WTC11 (cell line): ENCODE measurements at regions not wholly inside any gene's neighbourhood (a gene's known extent, or its start where the extent isn't known, plus 50 kb on each side); places are given as distances from the start of the nearest gene placed in this dataset.

Experiments
- CBFB ChIP-seq: sonication (generic); formaldehyde crosslinking; IDR thresholded peaks from 2 replicates; pipeline ENCODE4 v1.8.1; 2022; ENCODE audit warnings: mild to moderate bottlenecking, low read depth, missing genetic modification reagents
- FOXP1 ChIP-seq: sonication (generic); formaldehyde crosslinking; IDR thresholded peaks from 2 replicates; pipeline ENCODE4 v1.8.0; 2022; ENCODE audit warnings: missing genetic modification reagents, mild to moderate bottlenecking, moderate library complexity, borderline replicate concordance
- JUN ChIP-seq: sonication (generic); formaldehyde crosslinking; IDR thresholded peaks from 2 replicates; pipeline ENCODE4 v1.8.0; 2023; ENCODE audit warnings: mild to moderate bottlenecking, missing genetic modification reagents
- TEAD4 ChIP-seq: sonication (generic); formaldehyde crosslinking; IDR thresholded peaks from 2 replicates; pipeline ENCODE4 v1.8.0; 2022; ENCODE audit warnings: mild to moderate bottlenecking, missing genetic modification reagents
- ZNF138 ChIP-seq: sonication (generic); formaldehyde crosslinking; conservative IDR thresholded peaks from 2 replicates; pipeline ENCODE4 v1.8.1; 2022; ENCODE audit warnings: mild to moderate bottlenecking, moderate library complexity, missing genetic modification reagents
- TF ChIP-seq, protein P1 (sequence below): fragments of 200-600 bp; IDR thresholded peaks from 2 replicates; pipeline ENCODE4 v1.8.0; 2022; ENCODE audit warnings: antibody characterized with exemption
- TF ChIP-seq, protein P2 (sequence below): sonication (generic); formaldehyde crosslinking; conservative IDR thresholded peaks from 2 replicates; pipeline ENCODE4 v1.8.1; 2022; ENCODE audit warnings: mild to moderate bottlenecking, missing genetic modification reagents
- TF ChIP-seq, protein P3 (sequence below): sonication (generic); formaldehyde crosslinking; IDR thresholded peaks from 2 replicates; pipeline ENCODE4 v1.8.1; 2023; ENCODE audit warnings: mild to moderate bottlenecking, moderate library complexity, missing genetic modification reagents
- TF ChIP-seq, protein P4 (sequence below): sonication (generic); formaldehyde crosslinking; IDR thresholded peaks from 2 replicates; pipeline ENCODE4 v1.8.0; 2022; ENCODE audit warnings: missing genetic modification reagents
- TF ChIP-seq, protein P5 (sequence below): sonication (generic); formaldehyde crosslinking; IDR thresholded peaks from 2 replicates; pipeline ENCODE4 v1.8.0; 2023; ENCODE audit warnings: missing genetic modification reagents, mild to moderate bottlenecking, borderline replicate concordance

DNA sequence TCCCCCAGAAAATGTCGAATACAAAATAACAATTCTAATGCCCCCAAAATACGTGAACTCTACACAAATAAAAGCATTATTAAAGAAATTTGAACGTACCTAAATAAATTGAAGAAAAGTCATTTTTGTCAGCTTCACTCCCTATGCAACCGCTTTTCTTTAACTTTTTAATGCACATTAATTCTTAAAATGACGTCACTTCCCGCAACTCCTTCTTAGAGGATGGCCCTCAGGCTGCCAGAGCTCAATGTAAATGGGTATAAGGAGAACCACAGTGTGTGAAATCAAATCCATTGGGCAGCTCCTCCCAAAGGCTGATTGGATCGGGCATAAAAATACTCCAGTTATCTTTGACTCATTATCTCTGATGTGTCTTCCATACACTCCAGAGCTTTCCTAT is 736.9 kb downstream of the GBE1 start:
- TF ChIP-seq, protein P1, sequence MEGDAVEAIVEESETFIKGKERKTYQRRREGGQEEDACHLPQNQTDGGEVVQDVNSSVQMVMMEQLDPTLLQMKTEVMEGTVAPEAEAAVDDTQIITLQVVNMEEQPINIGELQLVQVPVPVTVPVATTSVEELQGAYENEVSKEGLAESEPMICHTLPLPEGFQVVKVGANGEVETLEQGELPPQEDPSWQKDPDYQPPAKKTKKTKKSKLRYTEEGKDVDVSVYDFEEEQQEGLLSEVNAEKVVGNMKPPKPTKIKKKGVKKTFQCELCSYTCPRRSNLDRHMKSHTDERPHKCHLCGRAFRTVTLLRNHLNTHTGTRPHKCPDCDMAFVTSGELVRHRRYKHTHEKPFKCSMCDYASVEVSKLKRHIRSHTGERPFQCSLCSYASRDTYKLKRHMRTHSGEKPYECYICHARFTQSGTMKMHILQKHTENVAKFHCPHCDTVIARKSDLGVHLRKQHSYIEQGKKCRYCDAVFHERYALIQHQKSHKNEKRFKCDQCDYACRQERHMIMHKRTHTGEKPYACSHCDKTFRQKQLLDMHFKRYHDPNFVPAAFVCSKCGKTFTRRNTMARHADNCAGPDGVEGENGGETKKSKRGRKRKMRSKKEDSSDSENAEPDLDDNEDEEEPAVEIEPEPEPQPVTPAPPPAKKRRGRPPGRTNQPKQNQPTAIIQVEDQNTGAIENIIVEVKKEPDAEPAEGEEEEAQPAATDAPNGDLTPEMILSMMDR: no peak
- TF ChIP-seq, protein P2, sequence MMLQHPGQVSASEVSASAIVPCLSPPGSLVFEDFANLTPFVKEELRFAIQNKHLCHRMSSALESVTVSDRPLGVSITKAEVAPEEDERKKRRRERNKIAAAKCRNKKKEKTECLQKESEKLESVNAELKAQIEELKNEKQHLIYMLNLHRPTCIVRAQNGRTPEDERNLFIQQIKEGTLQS (CRISPR knock-in tag): no peak
- TF ChIP-seq, protein P3, sequence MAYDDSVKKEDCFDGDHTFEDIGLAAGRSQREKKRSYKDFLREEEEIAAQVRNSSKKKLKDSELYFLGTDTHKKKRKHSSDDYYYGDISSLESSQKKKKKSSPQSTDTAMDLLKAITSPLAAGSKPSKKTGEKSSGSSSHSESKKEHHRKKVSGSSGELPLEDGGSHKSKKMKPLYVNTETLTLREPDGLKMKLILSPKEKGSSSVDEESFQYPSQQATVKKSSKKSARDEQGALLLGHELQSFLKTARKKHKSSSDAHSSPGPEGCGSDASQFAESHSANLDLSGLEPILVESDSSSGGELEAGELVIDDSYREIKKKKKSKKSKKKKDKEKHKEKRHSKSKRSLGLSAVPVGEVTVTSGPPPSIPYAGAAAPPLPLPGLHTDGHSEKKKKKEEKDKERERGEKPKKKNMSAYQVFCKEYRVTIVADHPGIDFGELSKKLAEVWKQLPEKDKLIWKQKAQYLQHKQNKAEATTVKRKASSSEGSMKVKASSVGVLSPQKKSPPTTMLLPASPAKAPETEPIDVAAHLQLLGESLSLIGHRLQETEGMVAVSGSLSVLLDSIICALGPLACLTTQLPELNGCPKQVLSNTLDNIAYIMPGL (CRISPR knock-in tag): no peak
- TF ChIP-seq CBFB (no peak), JUN (CRISPR knock-in tag) (no peak), ZNF138 (no peak), TEAD4 (no peak), FOXP1 (CRISPR knock-in tag) (no peak)
- TF ChIP-seq, protein P4, sequence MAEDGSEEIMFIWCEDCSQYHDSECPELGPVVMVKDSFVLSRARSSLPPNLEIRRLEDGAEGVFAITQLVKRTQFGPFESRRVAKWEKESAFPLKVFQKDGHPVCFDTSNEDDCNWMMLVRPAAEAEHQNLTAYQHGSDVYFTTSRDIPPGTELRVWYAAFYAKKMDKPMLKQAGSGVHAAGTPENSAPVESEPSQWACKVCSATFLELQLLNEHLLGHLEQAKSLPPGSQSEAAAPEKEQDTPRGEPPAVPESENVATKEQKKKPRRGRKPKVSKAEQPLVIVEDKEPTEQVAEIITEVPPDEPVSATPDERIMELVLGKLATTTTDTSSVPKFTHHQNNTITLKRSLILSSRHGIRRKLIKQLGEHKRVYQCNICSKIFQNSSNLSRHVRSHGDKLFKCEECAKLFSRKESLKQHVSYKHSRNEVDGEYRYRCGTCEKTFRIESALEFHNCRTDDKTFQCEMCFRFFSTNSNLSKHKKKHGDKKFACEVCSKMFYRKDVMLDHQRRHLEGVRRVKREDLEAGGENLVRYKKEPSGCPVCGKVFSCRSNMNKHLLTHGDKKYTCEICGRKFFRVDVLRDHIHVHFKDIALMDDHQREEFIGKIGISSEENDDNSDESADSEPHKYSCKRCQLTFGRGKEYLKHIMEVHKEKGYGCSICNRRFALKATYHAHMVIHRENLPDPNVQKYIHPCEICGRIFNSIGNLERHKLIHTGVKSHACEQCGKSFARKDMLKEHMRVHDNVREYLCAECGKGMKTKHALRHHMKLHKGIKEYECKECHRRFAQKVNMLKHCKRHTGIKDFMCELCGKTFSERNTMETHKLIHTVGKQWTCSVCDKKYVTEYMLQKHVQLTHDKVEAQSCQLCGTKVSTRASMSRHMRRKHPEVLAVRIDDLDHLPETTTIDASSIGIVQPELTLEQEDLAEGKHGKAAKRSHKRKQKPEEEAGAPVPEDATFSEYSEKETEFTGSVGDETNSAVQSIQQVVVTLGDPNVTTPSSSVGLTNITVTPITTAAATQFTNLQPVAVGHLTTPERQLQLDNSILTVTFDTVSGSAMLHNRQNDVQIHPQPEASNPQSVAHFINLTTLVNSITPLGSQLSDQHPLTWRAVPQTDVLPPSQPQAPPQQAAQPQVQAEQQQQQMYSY (CRISPR knock-in tag): no peak
- TF ChIP-seq, protein P5, sequence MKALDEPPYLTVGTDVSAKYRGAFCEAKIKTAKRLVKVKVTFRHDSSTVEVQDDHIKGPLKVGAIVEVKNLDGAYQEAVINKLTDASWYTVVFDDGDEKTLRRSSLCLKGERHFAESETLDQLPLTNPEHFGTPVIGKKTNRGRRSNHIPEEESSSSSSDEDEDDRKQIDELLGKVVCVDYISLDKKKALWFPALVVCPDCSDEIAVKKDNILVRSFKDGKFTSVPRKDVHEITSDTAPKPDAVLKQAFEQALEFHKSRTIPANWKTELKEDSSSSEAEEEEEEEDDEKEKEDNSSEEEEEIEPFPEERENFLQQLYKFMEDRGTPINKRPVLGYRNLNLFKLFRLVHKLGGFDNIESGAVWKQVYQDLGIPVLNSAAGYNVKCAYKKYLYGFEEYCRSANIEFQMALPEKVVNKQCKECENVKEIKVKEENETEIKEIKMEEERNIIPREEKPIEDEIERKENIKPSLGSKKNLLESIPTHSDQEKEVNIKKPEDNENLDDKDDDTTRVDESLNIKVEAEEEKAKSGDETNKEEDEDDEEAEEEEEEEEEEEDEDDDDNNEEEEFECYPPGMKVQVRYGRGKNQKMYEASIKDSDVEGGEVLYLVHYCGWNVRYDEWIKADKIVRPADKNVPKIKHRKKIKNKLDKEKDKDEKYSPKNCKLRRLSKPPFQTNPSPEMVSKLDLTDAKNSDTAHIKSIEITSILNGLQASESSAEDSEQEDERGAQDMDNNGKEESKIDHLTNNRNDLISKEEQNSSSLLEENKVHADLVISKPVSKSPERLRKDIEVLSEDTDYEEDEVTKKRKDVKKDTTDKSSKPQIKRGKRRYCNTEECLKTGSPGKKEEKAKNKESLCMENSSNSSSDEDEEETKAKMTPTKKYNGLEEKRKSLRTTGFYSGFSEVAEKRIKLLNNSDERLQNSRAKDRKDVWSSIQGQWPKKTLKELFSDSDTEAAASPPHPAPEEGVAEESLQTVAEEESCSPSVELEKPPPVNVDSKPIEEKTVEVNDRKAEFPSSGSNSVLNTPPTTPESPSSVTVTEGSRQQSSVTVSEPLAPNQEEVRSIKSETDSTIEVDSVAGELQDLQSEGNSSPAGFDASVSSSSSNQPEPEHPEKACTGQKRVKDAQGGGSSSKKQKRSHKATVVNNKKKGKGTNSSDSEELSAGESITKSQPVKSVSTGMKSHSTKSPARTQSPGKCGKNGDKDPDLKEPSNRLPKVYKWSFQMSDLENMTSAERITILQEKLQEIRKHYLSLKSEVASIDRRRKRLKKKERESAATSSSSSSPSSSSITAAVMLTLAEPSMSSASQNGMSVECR (CRISPR knock-in tag): no peak
